MM.1S (cell line): ENCODE measurements at regions not wholly inside any gene's neighbourhood (a gene's known extent, or its start where the extent isn't known, plus 50 kb on each side); places are given as distances from the start of the nearest gene placed in this dataset.

Experiments used
- DNase-seq: peaks from one replicate; pipeline ENCODE4 v3.0.0-alpha.2; 2015
- H2AFZ ChIP-seq: fragments of 300-600 bp; sonication (generic); 2 replicates; pipeline ENCODE4 v1.6.0; 2016; ENCODE audit warnings: antibody characterized with exemption, low read length
- H3F3A ChIP-seq: fragments of 300-600 bp; sonication (generic); 2 replicates; pipeline ENCODE4 v1.6.1; 2016; ENCODE audit warnings: mild to moderate bottlenecking, antibody characterized with exemption, low read length, moderate library complexity, mixed read lengths; ENCODE audit not compliant: insufficient read depth
- H3K27ac ChIP-seq: fragments of 300-600 bp; sonication (generic); 2 replicates; pipeline ENCODE4 v1.5.1; 2016; ENCODE audit warnings: mild to moderate bottlenecking, low read length
- H3K27me3 ChIP-seq: fragments of 300-600 bp; sonication (generic); replicated peaks from 2 replicates; pipeline ENCODE4 v1.6.0; 2016; ENCODE audit warnings: low read length; ENCODE audit not compliant: insufficient read depth
- H3K36me3 ChIP-seq: fragments of 300-600 bp; sonication (generic); replicated peaks from 2 replicates; pipeline ENCODE4 v1.6.1; 2016; ENCODE audit warnings: mild to moderate bottlenecking, low read length, mixed read lengths; ENCODE audit not compliant: insufficient read depth
- H3K4me1 ChIP-seq: fragments of 300-600 bp; sonication (generic); 2 replicates; pipeline ENCODE4 v1.6.1; 2016; ENCODE audit warnings: low read length, mixed read lengths
- H3K4me2 ChIP-seq: fragments of 300-600 bp; sonication (generic); 2 replicates; pipeline ENCODE4 v1.6.0; 2016; ENCODE audit warnings: low read depth, low read length
- H3K4me3 ChIP-seq: fragments of 300-600 bp; sonication (generic); 2 replicates; pipeline ENCODE4 v1.5.1; 2016; ENCODE audit warnings: low read length, mixed read lengths
- H3K79me2 ChIP-seq: fragments of 300-600 bp; sonication (generic); 2 replicates; pipeline ENCODE4 v1.6.1; 2016; ENCODE audit warnings: mixed run types, low read length, mixed read lengths
- H3K9ac ChIP-seq: fragments of 300-600 bp; sonication (generic); 2 replicates; pipeline ENCODE4 v1.6.1; 2016; ENCODE audit warnings: low read length, mixed read lengths
- H3K9me2 ChIP-seq: fragments of 300-600 bp; sonication (generic); replicated peaks from 2 replicates; pipeline ENCODE4 v1.6.1; 2016; ENCODE audit warnings: mild to moderate bottlenecking, low read length, mixed read lengths; ENCODE audit not compliant: insufficient read depth
- H3K9me3 ChIP-seq: fragments of 300-600 bp; sonication (generic); replicated peaks from 2 replicates; pipeline ENCODE4 v1.6.1; 2016; ENCODE audit warnings: mild to moderate bottlenecking, low read length, mixed read lengths; ENCODE audit not compliant: insufficient read depth
- H4K20me1 ChIP-seq: fragments of 300-600 bp; sonication (generic); 2 replicates; pipeline ENCODE4 v1.6.1; 2016; ENCODE audit warnings: mild to moderate bottlenecking, low read length, moderate library complexity, mixed read lengths; ENCODE audit not compliant: insufficient read depth
- EZH2 ChIP-seq: fragments of 300-600 bp; sonication (generic); optimal IDR thresholded peaks from 2 replicates; pipeline ENCODE3; 2017; ENCODE audit warnings: low read depth, mild to moderate bottlenecking, antibody characterized with exemption, low read length, mixed read lengths
- EZH2phosphoT487 ChIP-seq: fragments of 300-600 bp; sonication (generic); IDR thresholded peaks from 2 replicates; pipeline ENCODE4 v1.6.1; 2018; ENCODE audit warnings: antibody characterized with exemption, low read length
- TF ChIP-seq, protein P1 (sequence below): fragments of 300-600 bp; sonication (generic); IDR thresholded peaks from 2 replicates; pipeline ENCODE4 v1.5.1; 2016; ENCODE audit warnings: antibody characterized with exemption, low read length, mixed read lengths

DNA sequence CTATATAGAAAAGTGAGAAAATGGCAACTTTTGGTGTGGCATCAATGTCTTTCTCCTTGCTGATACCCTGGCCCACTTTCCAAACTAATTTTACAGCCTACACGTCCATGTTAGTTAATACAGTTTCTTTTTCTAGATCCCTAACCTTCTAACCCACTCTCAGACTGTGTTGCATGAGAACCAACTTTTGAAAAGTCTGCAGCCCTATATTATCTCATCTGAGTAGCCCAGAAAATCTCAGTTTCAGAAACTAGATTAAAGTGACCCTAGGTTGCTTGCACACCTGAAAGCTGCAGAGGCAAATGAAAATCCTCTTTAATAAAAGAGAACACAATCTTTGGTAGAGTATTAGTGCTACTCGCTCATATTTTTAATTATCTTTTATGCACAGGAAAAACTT is 371.6 kb upstream of the EMCN start:
- no peaks in the 10 kb centered on the region for H4K20me1 ChIP-seq
- DNase-seq: peak; percentile 61
- TF ChIP-seq, protein P1, sequence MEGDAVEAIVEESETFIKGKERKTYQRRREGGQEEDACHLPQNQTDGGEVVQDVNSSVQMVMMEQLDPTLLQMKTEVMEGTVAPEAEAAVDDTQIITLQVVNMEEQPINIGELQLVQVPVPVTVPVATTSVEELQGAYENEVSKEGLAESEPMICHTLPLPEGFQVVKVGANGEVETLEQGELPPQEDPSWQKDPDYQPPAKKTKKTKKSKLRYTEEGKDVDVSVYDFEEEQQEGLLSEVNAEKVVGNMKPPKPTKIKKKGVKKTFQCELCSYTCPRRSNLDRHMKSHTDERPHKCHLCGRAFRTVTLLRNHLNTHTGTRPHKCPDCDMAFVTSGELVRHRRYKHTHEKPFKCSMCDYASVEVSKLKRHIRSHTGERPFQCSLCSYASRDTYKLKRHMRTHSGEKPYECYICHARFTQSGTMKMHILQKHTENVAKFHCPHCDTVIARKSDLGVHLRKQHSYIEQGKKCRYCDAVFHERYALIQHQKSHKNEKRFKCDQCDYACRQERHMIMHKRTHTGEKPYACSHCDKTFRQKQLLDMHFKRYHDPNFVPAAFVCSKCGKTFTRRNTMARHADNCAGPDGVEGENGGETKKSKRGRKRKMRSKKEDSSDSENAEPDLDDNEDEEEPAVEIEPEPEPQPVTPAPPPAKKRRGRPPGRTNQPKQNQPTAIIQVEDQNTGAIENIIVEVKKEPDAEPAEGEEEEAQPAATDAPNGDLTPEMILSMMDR: no peak
- TF ChIP-seq EZH2phosphoT487 (no peak), EZH2 (no peak)
- no peaks in the 10 kb centered on the region for H3K79me2 ChIP-seq
- no peak overlapping the region for H3K9ac ChIP-seq
- peaks cover 7% of the 10 kb centered on the region; the same call in 1 of the 2 replicates for H3F3A ChIP-seq
- H3K4me3 ChIP-seq: peak overlapping the region; percentile 32; the same call in 1 of the 2 replicates
- H2AFZ ChIP-seq: 0 out of 2 replicates have a peak overlapping the region, but pooled peaks have one; percentile 28
- no peaks in the 10 kb centered on the region for H3K36me3 ChIP-seq
- peak overlapping the region; percentile 9; the same call in 1 of the 2 replicates for H3K27ac ChIP-seq
- H3K27me3 ChIP-seq: no peaks in the 10 kb centered on the region
- peak overlapping the region; percentile 61 for H3K4me2 ChIP-seq
- H3K9me2 ChIP-seq: no peaks in the 10 kb centered on the region
- H3K4me1 ChIP-seq: 0 out of 2 replicates have a peak, but pooled peaks cover 14% of the 10 kb centered on the region
- H3K9me3 ChIP-seq: no peaks in the 10 kb centered on the region

DNA sequence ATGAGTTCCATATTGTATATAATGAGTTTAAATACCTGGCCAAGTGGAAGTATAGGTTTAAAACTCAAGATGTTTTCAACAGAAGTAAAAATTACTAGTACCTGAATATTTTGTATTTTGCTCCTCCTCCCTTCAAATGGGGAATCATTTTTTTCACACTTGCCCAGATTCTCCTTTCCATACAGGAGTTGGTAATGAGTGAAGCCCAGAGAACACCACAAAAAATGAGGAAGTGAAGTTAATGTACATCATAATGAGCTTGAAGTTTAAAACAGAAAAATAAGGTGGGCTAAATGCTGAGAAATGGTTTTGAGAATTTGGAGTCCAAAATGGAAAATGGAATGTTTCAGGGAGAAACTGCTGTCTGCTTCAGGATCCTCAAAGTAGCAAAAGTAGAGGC is 364.8 kb upstream of the EMCN start:
- no peak overlapping the region for H3K4me3 ChIP-seq
- H3K27ac ChIP-seq: no peak overlapping the region
- no peak for DNase-seq
- no peaks in the 10 kb centered on the region for H4K20me1 ChIP-seq
- H3K4me1 ChIP-seq: no peaks in the 10 kb centered on the region
- no peak overlapping the region for H3K9ac ChIP-seq
- no peaks in the 10 kb centered on the region for H3K36me3 ChIP-seq
- H3F3A ChIP-seq: no peaks in the 10 kb centered on the region
- no peak overlapping the region for H3K4me2 ChIP-seq
- TF ChIP-seq EZH2: no peak
- TF ChIP-seq EZH2phosphoT487: no peak
- TF ChIP-seq, protein P1: no peak
- H3K9me3 ChIP-seq: no peaks in the 10 kb centered on the region
- no peaks in the 10 kb centered on the region for H3K9me2 ChIP-seq
- no peaks in the 10 kb centered on the region for H3K79me2 ChIP-seq
- H2AFZ ChIP-seq: no peak overlapping the region
- no peaks in the 10 kb centered on the region for H3K27me3 ChIP-seq

DNA sequence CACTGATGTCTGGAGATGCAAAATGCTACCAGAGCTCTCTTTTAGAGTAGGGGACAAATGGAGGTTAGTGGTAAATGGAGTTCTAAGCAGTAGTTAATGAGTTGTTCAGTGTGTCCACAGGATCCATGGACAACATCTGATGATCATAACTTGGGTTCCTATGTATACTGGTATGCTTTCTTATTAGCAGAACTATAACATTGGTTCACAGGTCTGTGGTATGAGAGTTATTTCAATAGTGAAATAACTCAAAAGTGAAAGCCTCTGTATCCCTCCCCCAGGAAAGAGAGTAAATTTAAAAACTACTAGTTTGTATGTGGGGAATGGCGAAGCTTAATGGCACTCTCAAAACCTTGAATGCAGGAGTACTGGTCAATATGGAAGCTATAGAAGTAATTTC is 363.5 kb upstream of the EMCN start:
- no peak overlapping the region for H2AFZ ChIP-seq
- H3K36me3 ChIP-seq: no peaks in the 10 kb centered on the region
- no peak overlapping the region for H3K9ac ChIP-seq
- H3K9me3 ChIP-seq: no peaks in the 10 kb centered on the region
- no peaks in the 10 kb centered on the region for H3K9me2 ChIP-seq
- no peaks in the 10 kb centered on the region for H3K79me2 ChIP-seq
- no peaks in the 10 kb centered on the region for H3K4me1 ChIP-seq
- H3K27ac ChIP-seq: no peak overlapping the region
- DNase-seq: no peak
- H3F3A ChIP-seq: no peaks in the 10 kb centered on the region
- no peak overlapping the region for H3K4me2 ChIP-seq
- no peaks in the 10 kb centered on the region for H3K27me3 ChIP-seq
- H3K4me3 ChIP-seq: no peak overlapping the region
- TF ChIP-seq EZH2phosphoT487: no peak
- no peak for TF ChIP-seq EZH2
- TF ChIP-seq, protein P1: no peak
- H4K20me1 ChIP-seq: no peaks in the 10 kb centered on the region
